GM19395 (cell line): ENCODE measurements at regions not wholly inside any gene's neighbourhood (a gene's known extent, or its start where the extent isn't known, plus 50 kb on each side); places are given as distances from the start of the nearest gene placed in this dataset.

Experiments
- ATAC-seq: cut with Tn5 transposase; IDR thresholded peaks from one replicate; pipeline ENCODE4 v1.9.1; 2021; ENCODE audit warnings: mild to moderate bottlenecking, moderate library complexity; ENCODE audit not compliant: unreplicated experiment

- no peak for ATAC-seq
Measured at GRCh38 chr2:105943977-105944376, 199.3 kb downstream of the NCK2 start.
